Activated naive CD8-positive, alpha-beta T cell treated with anti-CD3 and anti-CD28 coated beads for 36 hours (primary cell): ENCODE measurements at regions not wholly inside any gene's neighbourhood (a gene's known extent, or its start where the extent isn't known, plus 50 kb on each side); places are given as distances from the start of the nearest gene placed in this dataset.

ENCODE experiments used
- DNase-seq: peaks from one replicate; pipeline ENCODE4 v3.0.0; 2021
- H3K27ac Mint-ChIP-seq: one replicate; pipeline ENCODE4 v1.8.0; 2022; ENCODE audit warnings: mild to moderate bottlenecking, moderate library complexity, mixed read lengths
- H3K27me3 Mint-ChIP-seq: one replicate; pipeline ENCODE4 v1.8.0; 2022; ENCODE audit warnings: mild to moderate bottlenecking, mixed read lengths
- H3K36me3 Mint-ChIP-seq: one replicate; pipeline ENCODE4 v1.8.0; 2021; ENCODE audit warnings: mild to moderate bottlenecking, mixed read lengths
- H3K4me1 Mint-ChIP-seq: one replicate; pipeline ENCODE4 v1.8.0; 2021; ENCODE audit warnings: mixed read lengths
- H3K4me3 Mint-ChIP-seq: one replicate; pipeline ENCODE4 v1.8.0; 2022; ENCODE audit warnings: mild to moderate bottlenecking, moderate library complexity, mixed read lengths
- H3K9me3 Mint-ChIP-seq: one replicate; pipeline ENCODE4 v1.8.0; 2022; ENCODE audit warnings: mixed read lengths

- peaks cover 40% of the 10 kb centered on the region for H3K27me3 Mint-ChIP-seq
- H3K36me3 Mint-ChIP-seq: no peaks in the 10 kb centered on the region
- H3K27ac Mint-ChIP-seq: no peak overlapping the region
- no peak for DNase-seq
- no peak overlapping the region for H3K4me3 Mint-ChIP-seq
- H3K9me3 Mint-ChIP-seq: no peaks in the 10 kb centered on the region
- H3K4me1 Mint-ChIP-seq: no peaks in the 10 kb centered on the region
These were observed 379.1 kb downstream of the BRD1 start for GRCh38 chr22:49448526-49448925.

GRCh38 chr22:49447837-49448236 lies 379.8 kb downstream of the BRD1 start:
- no peak overlapping the region for H3K27ac Mint-ChIP-seq
- H3K36me3 Mint-ChIP-seq: no peaks in the 10 kb centered on the region
- peaks cover 40% of the 10 kb centered on the region for H3K27me3 Mint-ChIP-seq
- DNase-seq: no peak
- H3K4me3 Mint-ChIP-seq: no peak overlapping the region
- no peaks in the 10 kb centered on the region for H3K4me1 Mint-ChIP-seq
- no peaks in the 10 kb centered on the region for H3K9me3 Mint-ChIP-seq

- H3K9me3 Mint-ChIP-seq: no peaks in the 10 kb centered on the region
- DNase-seq: no peak
- no peaks in the 10 kb centered on the region for H3K4me1 Mint-ChIP-seq
- H3K27me3 Mint-ChIP-seq: peaks cover 40% of the 10 kb centered on the region
- H3K4me3 Mint-ChIP-seq: no peak overlapping the region
- no peaks in the 10 kb centered on the region for H3K36me3 Mint-ChIP-seq
- no peak overlapping the region for H3K27ac Mint-ChIP-seq
These were observed 380.6 kb downstream of the BRD1 start for GRCh38 chr22:49446759-49447710.

- Mint-ChIP-seq H3K9me3 (no peaks in the 10 kb centered on the region), H3K36me3 (no peaks in the 10 kb centered on the region), H3K27ac (no peak overlapping the region), H3K27me3 (peaks cover 40% of the 10 kb centered on the region), H3K4me3 (no peak overlapping the region), H3K4me1 (no peaks in the 10 kb centered on the region)
- DNase-seq: no peak
These were observed 381.4 kb downstream of the BRD1 start for GRCh38 chr22:49446145-49446758.

GRCh38 chr22:49444781-49445180 lies 382.9 kb downstream of the BRD1 start:
- Mint-ChIP-seq H3K36me3 (no peaks in the 10 kb centered on the region), H3K4me1 (no peaks in the 10 kb centered on the region), H3K27ac (no peak overlapping the region), H3K9me3 (no peaks in the 10 kb centered on the region), H3K27me3 (peaks cover 27% of the 10 kb centered on the region), H3K4me3 (no peak overlapping the region)
- DNase-seq: no peak

- Mint-ChIP-seq H3K9me3 (no peaks in the 10 kb centered on the region), H3K27me3 (peaks cover 12% of the 10 kb centered on the region)
These were observed 386.7 kb downstream of the BRD1 start for GRCh38 chr22:49440931-49441330.

GRCh38 chr22:49439373-49439772 lies 388.3 kb downstream of the BRD1 start:
- no peaks in the 10 kb centered on the region for H3K4me1 Mint-ChIP-seq
- DNase-seq: no peak
- peaks cover under 1% of the 10 kb centered on the region for H3K27me3 Mint-ChIP-seq
- no peaks in the 10 kb centered on the region for H3K9me3 Mint-ChIP-seq
- H3K27ac Mint-ChIP-seq: no peak overlapping the region
- no peaks in the 10 kb centered on the region for H3K36me3 Mint-ChIP-seq
- H3K4me3 Mint-ChIP-seq: no peak overlapping the region

More at GRCh38 chr22:49440931-49441330, 386.7 kb downstream of the BRD1 start:
- no peak overlapping the region for H3K27ac Mint-ChIP-seq
- no peaks in the 10 kb centered on the region for H3K4me1 Mint-ChIP-seq
- H3K36me3 Mint-ChIP-seq: no peaks in the 10 kb centered on the region
- no peak for DNase-seq
- H3K4me3 Mint-ChIP-seq: no peak overlapping the region

GRCh38 chr22:49437956-49438355 lies 389.7 kb downstream of the BRD1 start:
- H3K4me1 Mint-ChIP-seq: no peaks in the 10 kb centered on the region
- no peak for DNase-seq
- H3K9me3 Mint-ChIP-seq: no peaks in the 10 kb centered on the region
- no peaks in the 10 kb centered on the region for H3K36me3 Mint-ChIP-seq
- H3K4me3 Mint-ChIP-seq: no peak overlapping the region
- H3K27me3 Mint-ChIP-seq: peaks cover under 1% of the 10 kb centered on the region
- no peak overlapping the region for H3K27ac Mint-ChIP-seq

- Mint-ChIP-seq H3K27me3 (peaks cover 5% of the 10 kb centered on the region), H3K36me3 (no peaks in the 10 kb centered on the region), H3K4me1 (no peaks in the 10 kb centered on the region), H3K9me3 (no peaks in the 10 kb centered on the region), H3K4me3 (no peak overlapping the region), H3K27ac (no peak overlapping the region)
- no peak for DNase-seq
These were observed 390.3 kb downstream of the BRD1 start for GRCh38 chr22:49437356-49437755.

GRCh38 chr22:49436056-49436455 lies 391.6 kb downstream of the BRD1 start:
- no peak for DNase-seq
- Mint-ChIP-seq H3K9me3 (no peaks in the 10 kb centered on the region), H3K27ac (no peak overlapping the region), H3K4me3 (no peak overlapping the region), H3K36me3 (no peaks in the 10 kb centered on the region), H3K4me1 (no peaks in the 10 kb centered on the region), H3K27me3 (peaks cover 8% of the 10 kb centered on the region)

GRCh38 chr22:49435596-49435995 lies 392.1 kb downstream of the BRD1 start:
- no peak overlapping the region for H3K27ac Mint-ChIP-seq
- no peaks in the 10 kb centered on the region for H3K36me3 Mint-ChIP-seq
- H3K27me3 Mint-ChIP-seq: peaks cover 9% of the 10 kb centered on the region
- no peaks in the 10 kb centered on the region for H3K4me1 Mint-ChIP-seq
- no peaks in the 10 kb centered on the region for H3K9me3 Mint-ChIP-seq
- no peak overlapping the region for H3K4me3 Mint-ChIP-seq
- no peak for DNase-seq

GRCh38 chr22:49433717-49434611 lies 393.7 kb downstream of the BRD1 start:
- no peaks in the 10 kb centered on the region for H3K4me1 Mint-ChIP-seq
- no peak for DNase-seq

GRCh38 chr22:49432897-49433443 lies 394.7 kb downstream of the BRD1 start:
- Mint-ChIP-seq H3K4me1 (no peaks in the 10 kb centered on the region), H3K36me3 (no peaks in the 10 kb centered on the region), H3K27me3 (peaks cover 22% of the 10 kb centered on the region), H3K27ac (no peak overlapping the region), H3K9me3 (no peaks in the 10 kb centered on the region), H3K4me3 (no peak overlapping the region)
- no peak for DNase-seq

More at GRCh38 chr22:49433717-49434611, 393.7 kb downstream of the BRD1 start:
- Mint-ChIP-seq H3K9me3 (no peaks in the 10 kb centered on the region), H3K4me3 (no peak overlapping the region), H3K36me3 (no peaks in the 10 kb centered on the region), H3K27me3 (peaks cover 18% of the 10 kb centered on the region), H3K27ac (no peak overlapping the region)

GRCh38 chr22:49432211-49432896 lies 395.3 kb downstream of the BRD1 start:
- no peak for DNase-seq
- Mint-ChIP-seq H3K4me1 (no peaks in the 10 kb centered on the region), H3K4me3 (no peak overlapping the region), H3K36me3 (no peaks in the 10 kb centered on the region), H3K27me3 (peaks cover 22% of the 10 kb centered on the region), H3K27ac (no peak overlapping the region), H3K9me3 (no peaks in the 10 kb centered on the region)
